22Rv1 (cell line): ENCODE measurements at regions not wholly inside any gene's neighbourhood (a gene's known extent, or its start where the extent isn't known, plus 50 kb on each side); places are given as distances from the start of the nearest gene placed in this dataset.
"Not testable (repeated sequence)": the region's sequence is repeated elsewhere in the genome, so short reads cannot be mapped to it uniquely, and the experiment has no call there.

Source experiments
- H3K27ac ChIP-seq: fragments of 450-650 bp; 2 replicates; pipeline ENCODE4 v1.5.1; 2017
- CTCF ChIP-seq: fragments of 450-650 bp; IDR thresholded peaks from 2 replicates; pipeline ENCODE4 v1.5.1; 2017; ENCODE audit warnings: mild to moderate bottlenecking
- ZFX ChIP-seq: fragments of 450-650 bp; IDR thresholded peaks from 2 replicates; pipeline ENCODE4 v1.6.1; 2017; ENCODE audit warnings: antibody characterized with exemption, borderline replicate concordance

- no peak overlapping the region for H3K27ac ChIP-seq
- no peak for TF ChIP-seq ZFX
- no peak for TF ChIP-seq CTCF
These were observed 68.8 kb downstream of the KATNIP start for GRCh38 chr16:27618606-27619327.

- no peak overlapping the region for H3K27ac ChIP-seq
- no peak for TF ChIP-seq CTCF
- TF ChIP-seq ZFX = no peak
These were observed 70.6 kb downstream of the KATNIP start for GRCh38 chr16:27620541-27620940.

- no peak overlapping the region for H3K27ac ChIP-seq
These were observed 74.5 kb downstream of the KATNIP start for GRCh38 chr16:27624154-27625049.

GRCh38 chr16:27625050-27625697 is 75.2 kb downstream of the KATNIP start:
- no peak overlapping the region for H3K27ac ChIP-seq
- no peak for TF ChIP-seq CTCF
- TF ChIP-seq ZFX = no peak

More at GRCh38 chr16:27624154-27625049, 74.5 kb downstream of the KATNIP start:
- TF ChIP-seq CTCF (no peak), ZFX (no peak)

GRCh38 chr16:27627136-27627535 is 77.2 kb downstream of the KATNIP start:
- TF ChIP-seq CTCF = no peak
- no peak for TF ChIP-seq ZFX
- no peak overlapping the region for H3K27ac ChIP-seq

GRCh38 chr16:27628241-27628942 is 78.4 kb downstream of the KATNIP start:
- H3K27ac ChIP-seq = no peak overlapping the region
- no peak for TF ChIP-seq CTCF
- no peak for TF ChIP-seq ZFX

- H3K27ac ChIP-seq = not testable (repeated sequence)
These were observed 79.1 kb downstream of the KATNIP start for GRCh38 chr16:27628943-27629462.
